PFSK-1 (cell line): ENCODE measurements at regions not wholly inside any gene's neighbourhood (a gene's known extent, or its start where the extent isn't known, plus 50 kb on each side); places are given as distances from the start of the nearest gene placed in this dataset.

Source experiments
- FOXP2 ChIP-seq: optimal IDR thresholded peaks from 2 replicates; pipeline ENCODE3; 2011; ENCODE audit warnings: borderline replicate concordance, control low read depth, inconsistent platforms; ENCODE audit not compliant: insufficient read depth; ENCODE audit errors: extremely low read length, extremely low read depth
- POLR2AphosphoS5 ChIP-seq: IDR thresholded peaks from 2 replicates; pipeline ENCODE4 v1.6.1; 2012; ENCODE audit warnings: low read depth, mild to moderate bottlenecking, control low read depth, low read length, moderate library complexity
- SIN3A ChIP-seq: IDR thresholded peaks from 2 replicates; pipeline ENCODE4 v1.6.1; 2012; ENCODE audit warnings: mild to moderate bottlenecking, low read length, moderate library complexity, borderline replicate concordance; ENCODE audit not compliant: insufficient read depth
- TAF1 ChIP-seq: IDR thresholded peaks from 2 replicates; pipeline ENCODE4 v1.6.1; 2012; ENCODE audit warnings: low read length, control low read depth, borderline replicate concordance; ENCODE audit not compliant: insufficient read depth
- TF ChIP-seq, protein P1 (sequence below), 2 experiments: IDR thresholded peaks; 2 replicates each; pipeline versions ENCODE4 v1.6.1 to v1.8.0; 2011 to 2012; ENCODE audit warnings: low read depth in 2 of 2, low read length in 2 of 2, control low read depth in 1 of 2, inconsistent platforms in 1 of 2, mild to moderate bottlenecking in 1 of 2, moderate library complexity in 1 of 2; ENCODE audit not compliant: insufficient read depth in 1 of 2

DNA sequence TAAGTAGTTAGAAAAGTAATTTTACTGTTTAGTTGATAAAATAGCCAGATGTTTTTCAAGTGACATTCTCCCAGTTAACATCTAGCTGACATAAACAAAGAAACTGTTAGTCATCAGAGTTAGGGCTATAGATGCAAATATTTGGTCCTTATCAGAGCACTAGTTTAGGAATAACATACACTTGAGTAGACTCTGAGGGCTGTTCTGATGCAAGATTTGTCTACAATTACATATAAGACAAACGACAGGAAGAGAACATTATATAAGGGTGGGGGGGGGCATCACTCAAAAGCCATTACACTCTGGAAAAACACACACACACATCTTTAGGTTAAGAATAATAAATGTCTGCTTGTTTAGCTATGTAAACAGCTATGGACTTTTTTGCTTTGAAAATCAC is 554.4 kb upstream of the LRRTM1 start:
- TF ChIP-seq, protein P1, sequence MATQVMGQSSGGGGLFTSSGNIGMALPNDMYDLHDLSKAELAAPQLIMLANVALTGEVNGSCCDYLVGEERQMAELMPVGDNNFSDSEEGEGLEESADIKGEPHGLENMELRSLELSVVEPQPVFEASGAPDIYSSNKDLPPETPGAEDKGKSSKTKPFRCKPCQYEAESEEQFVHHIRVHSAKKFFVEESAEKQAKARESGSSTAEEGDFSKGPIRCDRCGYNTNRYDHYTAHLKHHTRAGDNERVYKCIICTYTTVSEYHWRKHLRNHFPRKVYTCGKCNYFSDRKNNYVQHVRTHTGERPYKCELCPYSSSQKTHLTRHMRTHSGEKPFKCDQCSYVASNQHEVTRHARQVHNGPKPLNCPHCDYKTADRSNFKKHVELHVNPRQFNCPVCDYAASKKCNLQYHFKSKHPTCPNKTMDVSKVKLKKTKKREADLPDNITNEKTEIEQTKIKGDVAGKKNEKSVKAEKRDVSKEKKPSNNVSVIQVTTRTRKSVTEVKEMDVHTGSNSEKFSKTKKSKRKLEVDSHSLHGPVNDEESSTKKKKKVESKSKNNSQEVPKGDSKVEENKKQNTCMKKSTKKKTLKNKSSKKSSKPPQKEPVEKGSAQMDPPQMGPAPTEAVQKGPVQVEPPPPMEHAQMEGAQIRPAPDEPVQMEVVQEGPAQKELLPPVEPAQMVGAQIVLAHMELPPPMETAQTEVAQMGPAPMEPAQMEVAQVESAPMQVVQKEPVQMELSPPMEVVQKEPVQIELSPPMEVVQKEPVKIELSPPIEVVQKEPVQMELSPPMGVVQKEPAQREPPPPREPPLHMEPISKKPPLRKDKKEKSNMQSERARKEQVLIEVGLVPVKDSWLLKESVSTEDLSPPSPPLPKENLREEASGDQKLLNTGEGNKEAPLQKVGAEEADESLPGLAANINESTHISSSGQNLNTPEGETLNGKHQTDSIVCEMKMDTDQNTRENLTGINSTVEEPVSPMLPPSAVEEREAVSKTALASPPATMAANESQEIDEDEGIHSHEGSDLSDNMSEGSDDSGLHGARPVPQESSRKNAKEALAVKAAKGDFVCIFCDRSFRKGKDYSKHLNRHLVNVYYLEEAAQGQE (IDR thresholded peaks at IDR 0.05; ENCODE audit: insufficient read depth in 1 of 2, low read depth in 2 of 2, low read length in 2 of 2), result no peak
- TF ChIP-seq SIN3A, result no peak
- no peak for TF ChIP-seq POLR2AphosphoS5
- no peak for TF ChIP-seq FOXP2
- no peak for TF ChIP-seq TAF1

DNA sequence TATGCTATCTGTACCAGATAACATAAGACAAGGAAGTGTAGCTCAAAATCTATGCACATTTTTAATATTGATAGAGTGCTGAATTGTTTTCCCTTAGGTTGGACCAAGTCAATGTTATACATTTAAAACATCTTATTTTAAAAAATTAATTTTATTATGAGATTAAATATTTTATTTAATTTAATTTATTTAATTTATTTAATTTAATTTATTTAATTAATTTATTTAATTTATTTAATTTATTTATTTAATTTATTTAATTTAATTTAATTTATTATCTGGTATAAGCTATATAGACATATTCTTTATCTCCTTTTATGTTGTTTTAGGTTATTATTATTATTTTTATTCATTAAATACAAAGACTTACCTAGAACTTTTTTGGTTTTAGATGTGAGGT is 551.7 kb upstream of the LRRTM1 start:
- TF ChIP-seq, protein P1 (IDR thresholded peaks at IDR 0.05; ENCODE audit: insufficient read depth in 1 of 2, low read depth in 2 of 2, low read length in 2 of 2), result no peak
- TF ChIP-seq TAF1 (no peak), POLR2AphosphoS5 (no peak), SIN3A (no peak), FOXP2 (no peak)

DNA sequence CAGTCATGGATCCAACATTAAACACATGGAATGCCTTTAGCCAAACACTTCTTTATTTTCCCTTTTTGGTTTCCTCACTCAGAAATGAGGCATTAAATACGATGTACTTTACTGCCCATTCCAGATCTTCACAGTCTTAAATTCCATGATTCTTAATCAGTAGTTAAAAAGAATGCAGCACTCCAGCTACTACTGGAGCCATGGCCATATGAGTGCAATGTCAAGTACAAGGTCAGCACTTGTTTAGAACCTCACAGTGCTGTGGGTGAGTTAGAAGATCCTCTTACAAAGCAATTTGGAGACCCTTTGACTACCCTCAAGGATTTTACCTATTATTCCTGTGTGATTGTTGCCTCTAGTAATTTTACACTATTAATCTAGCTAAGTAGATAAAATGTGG is 550.3 kb upstream of the LRRTM1 start:
- TF ChIP-seq FOXP2, result no peak
- TF ChIP-seq POLR2AphosphoS5, result no peak
- no peak for TF ChIP-seq SIN3A
- no peak for TF ChIP-seq TAF1
- TF ChIP-seq, protein P1 (IDR thresholded peaks at IDR 0.05; ENCODE audit: insufficient read depth in 1 of 2, low read depth in 2 of 2, low read length in 2 of 2), result no peak

DNA sequence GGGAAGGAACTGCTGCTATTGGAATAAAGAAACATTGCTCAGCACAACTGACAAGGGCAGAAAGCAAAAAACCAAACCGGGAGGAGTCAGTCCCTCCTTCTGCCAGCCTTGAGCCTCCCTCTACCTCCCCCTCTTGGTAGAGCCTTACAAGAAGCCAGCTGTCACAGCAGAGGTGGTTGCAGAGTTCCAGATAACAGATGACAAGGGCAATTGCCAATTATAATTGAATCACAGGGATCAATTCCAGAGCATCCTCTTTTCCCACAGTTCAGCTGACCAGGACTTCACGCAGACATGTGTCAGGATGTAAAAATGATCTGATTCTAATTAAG is 548.2 kb upstream of the LRRTM1 start:
- TF ChIP-seq, protein P1 (IDR thresholded peaks at IDR 0.05; ENCODE audit: insufficient read depth in 1 of 2, low read depth in 2 of 2, low read length in 2 of 2), result no peak
- TF ChIP-seq FOXP2, result no peak
- TF ChIP-seq POLR2AphosphoS5, result no peak
- no peak for TF ChIP-seq SIN3A
- no peak for TF ChIP-seq TAF1
